Activated T-helper 17 cell treated with anti-CD3 and anti-CD28 coated beads, Interleukin-2, amount 50 U/mL, for 72 hours (primary cell): ENCODE measurements at regions not wholly inside any gene's neighbourhood (a gene's known extent, or its start where the extent isn't known, plus 50 kb on each side); places are given as distances from the start of the nearest gene placed in this dataset.

Experiments
- ATAC-seq: fragments of 150-1000 bp; cut with Tn5 transposase; replicated peaks from 2 replicates; pipeline ENCODE4 v1.10.0; 2021; ENCODE audit warnings: mild to moderate bottlenecking, moderate library complexity
- H3K27ac Mint-ChIP-seq: one replicate; pipeline ENCODE4 v1.8.0; 2022; ENCODE audit warnings: mixed read lengths
- H3K27me3 Mint-ChIP-seq: one replicate; pipeline ENCODE4 v1.8.0; 2022; ENCODE audit warnings: mixed read lengths
- H3K36me3 Mint-ChIP-seq: one replicate; pipeline ENCODE4 v1.8.0; 2022; ENCODE audit warnings: low read depth, mild to moderate bottlenecking, mixed read lengths
- H3K4me1 Mint-ChIP-seq: one replicate; pipeline ENCODE4 v1.8.0; 2022; ENCODE audit warnings: mixed read lengths
- H3K4me3 Mint-ChIP-seq: one replicate; pipeline ENCODE4 v1.8.0; 2022; ENCODE audit warnings: mild to moderate bottlenecking, mixed read lengths
- H3K9me3 Mint-ChIP-seq: one replicate; pipeline ENCODE4 v1.8.0; 2022; ENCODE audit warnings: mixed read lengths

DNA sequence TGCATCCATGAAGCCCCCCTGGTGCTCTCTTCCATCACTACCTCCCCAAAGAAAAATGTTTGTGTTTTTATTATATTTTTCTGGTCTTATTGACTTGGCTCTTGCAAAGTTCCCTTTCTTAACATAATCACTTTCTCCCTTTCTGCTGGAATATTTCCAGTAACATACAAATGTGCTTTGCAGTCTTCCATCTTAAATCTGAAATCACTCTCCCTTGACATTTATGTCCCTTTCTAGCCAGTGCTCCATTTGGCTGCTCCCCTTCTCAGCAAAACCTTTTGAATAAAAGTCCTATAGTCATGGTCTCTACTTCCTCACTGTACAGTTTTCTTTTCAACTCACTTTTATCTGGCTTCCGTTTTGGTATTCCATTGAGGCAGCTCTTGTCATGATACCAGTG, 118.8 kb downstream of the SNAPC1 start:
- no peaks in the 10 kb centered on the region for H3K9me3 Mint-ChIP-seq
- H3K4me1 Mint-ChIP-seq: no peaks in the 10 kb centered on the region
- no peak for ATAC-seq
- peaks cover 42% of the 10 kb centered on the region for H3K27me3 Mint-ChIP-seq
- H3K4me3 Mint-ChIP-seq: no peak overlapping the region
- H3K36me3 Mint-ChIP-seq: no peaks in the 10 kb centered on the region
- no peak overlapping the region for H3K27ac Mint-ChIP-seq

DNA sequence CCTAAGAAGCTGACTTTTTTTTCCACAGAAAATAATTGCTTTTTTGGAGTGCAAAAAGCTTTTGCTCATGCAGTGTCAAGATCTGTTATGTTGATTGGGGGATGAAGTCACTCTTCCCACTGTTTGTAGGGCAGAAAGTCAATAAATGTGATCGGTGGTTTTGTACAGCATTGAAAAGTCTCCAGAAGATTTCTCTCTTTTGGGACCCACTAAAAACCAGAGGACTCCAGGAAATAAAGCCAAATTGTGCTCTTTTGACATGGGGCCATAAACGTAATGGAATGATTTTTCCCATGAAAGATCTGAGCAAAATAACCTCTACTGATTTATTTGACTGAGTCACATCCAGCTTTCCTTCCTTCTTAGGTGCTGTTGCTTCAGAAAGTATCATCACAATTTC, 122.5 kb downstream of the SNAPC1 start:
- no peak for ATAC-seq
- Mint-ChIP-seq H3K36me3 (no peaks in the 10 kb centered on the region), H3K4me3 (no peak overlapping the region), H3K27me3 (peaks cover 31% of the 10 kb centered on the region), H3K4me1 (peaks cover 4% of the 10 kb centered on the region), H3K9me3 (no peaks in the 10 kb centered on the region), H3K27ac (no peak overlapping the region)

DNA sequence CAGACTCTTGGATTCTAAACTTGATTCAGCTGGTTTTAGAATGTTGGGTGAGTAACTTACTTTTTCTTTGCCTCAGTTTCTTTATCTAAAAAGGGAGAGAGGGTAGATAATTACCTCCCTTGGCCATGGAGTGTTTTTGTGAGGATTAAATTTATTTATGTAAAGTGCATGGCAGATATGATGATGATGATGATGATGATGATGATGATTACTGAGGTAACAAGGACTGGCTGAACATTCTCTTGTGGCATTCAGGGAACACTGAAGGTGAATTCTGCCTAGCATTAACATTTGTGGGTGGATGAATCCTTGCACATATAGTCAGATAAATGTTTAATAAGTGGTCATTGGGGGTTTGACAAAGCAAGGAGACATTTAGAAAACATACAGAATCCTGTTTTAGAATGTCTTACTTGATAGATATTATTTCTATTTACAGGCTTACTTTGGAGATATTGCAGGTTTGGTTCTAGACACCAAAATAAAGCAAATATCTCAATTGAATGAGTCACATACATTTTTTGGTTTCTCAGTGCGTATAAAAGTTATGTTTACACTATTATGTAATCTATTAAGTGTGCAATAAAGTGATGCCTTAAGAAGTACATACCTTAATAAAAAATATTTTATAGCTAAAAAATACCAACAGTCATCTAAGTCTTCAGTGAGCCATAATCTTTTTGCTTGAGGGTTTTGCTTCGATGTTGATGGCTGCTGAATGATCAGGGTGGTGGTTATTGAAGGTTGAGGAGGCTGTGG, 123.2 kb downstream of the SNAPC1 start:
- ATAC-seq: no peak
- no peaks in the 10 kb centered on the region for H3K9me3 Mint-ChIP-seq
- no peak overlapping the region for H3K4me3 Mint-ChIP-seq
- no peak overlapping the region for H3K27ac Mint-ChIP-seq
- no peaks in the 10 kb centered on the region for H3K36me3 Mint-ChIP-seq
- H3K27me3 Mint-ChIP-seq: peaks cover 24% of the 10 kb centered on the region
- peaks cover 8% of the 10 kb centered on the region for H3K4me1 Mint-ChIP-seq

GRCh38 chr14:61887628-61888027, 125.4 kb downstream of the SNAPC1 start:
- Mint-ChIP-seq H3K27me3 (peaks cover 18% of the 10 kb centered on the region), H3K9me3 (no peaks in the 10 kb centered on the region), H3K27ac (no peak overlapping the region), H3K4me1 (peaks cover 8% of the 10 kb centered on the region), H3K36me3 (no peaks in the 10 kb centered on the region), H3K4me3 (no peak overlapping the region)
- ATAC-seq: no peak

- Mint-ChIP-seq H3K27ac (peak overlapping the region; percentile 5), H3K27me3 (peaks cover 12% of the 10 kb centered on the region), H3K4me1 (peaks cover 8% of the 10 kb centered on the region), H3K4me3 (peak overlapping the region; percentile 41), H3K9me3 (no peaks in the 10 kb centered on the region), H3K36me3 (no peaks in the 10 kb centered on the region)
- peak; percentile 96 for ATAC-seq
Observed at GRCh38 chr14:61889914-61890351, 127.7 kb downstream of the SNAPC1 start.

- H3K9me3 Mint-ChIP-seq: no peaks in the 10 kb centered on the region
- no peaks in the 10 kb centered on the region for H3K36me3 Mint-ChIP-seq
- no peak for ATAC-seq
- no peak overlapping the region for H3K4me3 Mint-ChIP-seq
- no peak overlapping the region for H3K27ac Mint-ChIP-seq
- H3K4me1 Mint-ChIP-seq: peaks cover 8% of the 10 kb centered on the region
- peaks cover 12% of the 10 kb centered on the region for H3K27me3 Mint-ChIP-seq
Observed at GRCh38 chr14:61891170-61891569, 128.9 kb downstream of the SNAPC1 start.

DNA sequence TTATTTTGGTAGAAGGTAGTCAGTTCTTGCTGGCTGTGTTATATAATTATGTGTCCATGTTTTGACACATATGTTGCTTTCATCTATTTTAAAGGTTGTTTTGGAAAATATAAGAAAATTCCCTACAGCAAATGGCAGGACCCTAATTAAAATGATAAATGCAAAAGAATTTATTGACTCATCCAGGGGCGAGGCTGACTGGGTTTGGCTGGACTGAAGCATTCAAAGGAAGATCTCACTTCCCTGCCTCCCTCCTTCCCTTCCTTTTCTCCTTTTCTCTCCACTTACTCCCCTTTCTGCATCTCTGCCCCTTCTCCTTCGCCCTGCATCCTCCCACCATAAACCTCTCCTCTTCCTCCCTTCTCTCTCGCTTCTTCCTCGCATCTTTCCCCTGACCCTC, 129.6 kb downstream of the SNAPC1 start:
- Mint-ChIP-seq H3K4me1 (peaks cover 8% of the 10 kb centered on the region), H3K27ac (no peak overlapping the region), H3K27me3 (peaks cover 8% of the 10 kb centered on the region), H3K36me3 (no peaks in the 10 kb centered on the region), H3K9me3 (no peaks in the 10 kb centered on the region), H3K4me3 (no peak overlapping the region)
- ATAC-seq: no peak

GRCh38 chr14:61893371-61893940, 131.2 kb downstream of the SNAPC1 start:
- ATAC-seq: no peak
- Mint-ChIP-seq H3K27me3 (peaks cover 12% of the 10 kb centered on the region), H3K4me3 (no peak overlapping the region), H3K4me1 (peaks cover 8% of the 10 kb centered on the region), H3K27ac (no peak overlapping the region), H3K9me3 (no peaks in the 10 kb centered on the region), H3K36me3 (no peaks in the 10 kb centered on the region)

GRCh38 chr14:61894452-61895077, 132.3 kb downstream of the SNAPC1 start:
- Mint-ChIP-seq H3K4me3 (no peak overlapping the region), H3K27me3 (peaks cover 16% of the 10 kb centered on the region), H3K27ac (no peak overlapping the region), H3K4me1 (peaks cover 5% of the 10 kb centered on the region), H3K36me3 (no peaks in the 10 kb centered on the region), H3K9me3 (no peaks in the 10 kb centered on the region)
- ATAC-seq: peak; percentile 36

GRCh38 chr14:61897300-61897699, 135.1 kb downstream of the SNAPC1 start:
- Mint-ChIP-seq H3K4me1 (no peaks in the 10 kb centered on the region), H3K27me3 (peaks cover 12% of the 10 kb centered on the region), H3K27ac (no peak overlapping the region), H3K4me3 (no peak overlapping the region), H3K9me3 (no peaks in the 10 kb centered on the region), H3K36me3 (no peaks in the 10 kb centered on the region)
- no peak for ATAC-seq

DNA sequence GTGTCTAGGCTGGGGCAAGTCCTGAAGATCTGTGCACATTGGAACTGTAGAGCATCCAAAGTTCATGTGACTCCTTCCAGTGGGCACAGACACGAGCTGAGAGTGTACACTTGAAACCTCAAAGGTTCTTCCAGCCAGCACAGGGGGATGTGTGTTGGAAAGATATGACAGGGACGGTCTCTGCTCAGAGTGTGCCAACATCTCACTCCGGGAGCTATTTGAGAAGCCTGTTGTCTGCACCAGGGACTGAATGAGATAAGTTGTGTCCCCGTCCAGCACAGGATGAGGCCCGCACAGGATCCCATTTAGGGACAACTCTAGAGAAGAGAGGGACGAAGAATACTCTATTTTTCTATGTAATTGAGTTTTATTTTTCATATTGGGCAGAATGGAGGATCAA, 136.3 kb downstream of the SNAPC1 start:
- no peak for ATAC-seq
- Mint-ChIP-seq H3K27me3 (peaks cover 10% of the 10 kb centered on the region), H3K36me3 (no peaks in the 10 kb centered on the region), H3K4me1 (no peaks in the 10 kb centered on the region), H3K27ac (no peak overlapping the region), H3K4me3 (no peak overlapping the region), H3K9me3 (no peaks in the 10 kb centered on the region)

DNA sequence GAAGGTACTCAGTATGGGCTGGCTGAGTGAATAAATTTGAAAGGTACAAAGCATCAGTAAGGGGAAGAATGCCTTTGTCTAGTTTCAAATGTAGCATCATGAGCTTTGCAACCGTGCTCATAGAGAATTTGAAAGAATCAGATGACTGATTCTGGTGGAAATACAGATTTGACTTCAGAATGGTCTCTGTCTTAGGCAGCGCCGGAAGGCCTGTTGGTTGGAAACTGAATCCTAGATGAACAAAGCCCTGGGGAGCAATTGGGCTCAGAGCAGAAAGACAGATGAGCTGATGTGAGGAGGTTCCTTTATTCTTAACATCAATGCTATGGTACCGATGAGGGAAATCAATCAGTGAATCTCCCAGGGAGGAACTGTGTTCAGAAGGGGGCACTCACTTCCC, 137.3 kb downstream of the SNAPC1 start:
- H3K27me3 Mint-ChIP-seq: peaks cover 10% of the 10 kb centered on the region
- no peak overlapping the region for H3K27ac Mint-ChIP-seq
- no peak for ATAC-seq
- H3K36me3 Mint-ChIP-seq: no peaks in the 10 kb centered on the region
- no peak overlapping the region for H3K4me3 Mint-ChIP-seq
- H3K9me3 Mint-ChIP-seq: no peaks in the 10 kb centered on the region
- no peaks in the 10 kb centered on the region for H3K4me1 Mint-ChIP-seq

DNA sequence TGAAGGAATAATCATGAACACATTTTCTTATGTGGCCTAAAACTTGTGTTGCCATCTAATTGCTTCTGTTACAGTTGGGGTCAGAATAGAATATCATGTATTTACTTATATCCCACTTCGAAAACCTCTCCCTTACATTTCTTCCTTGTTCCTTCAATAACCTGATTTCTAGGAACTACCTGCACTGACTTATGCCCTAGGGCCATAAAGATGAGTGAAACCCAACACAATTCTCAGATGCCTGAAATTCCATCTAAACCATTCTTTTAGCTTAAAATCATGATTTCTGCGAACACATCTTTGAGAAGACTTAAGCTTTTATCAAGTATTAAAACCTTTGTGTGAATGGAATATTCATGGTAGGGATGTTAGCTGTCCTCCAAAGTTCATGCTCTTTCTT, 142.7 kb downstream of the SNAPC1 start:
- H3K27me3 Mint-ChIP-seq: peaks cover 14% of the 10 kb centered on the region
- H3K4me3 Mint-ChIP-seq: no peak overlapping the region
- H3K4me1 Mint-ChIP-seq: no peaks in the 10 kb centered on the region
- no peak for ATAC-seq
- no peaks in the 10 kb centered on the region for H3K9me3 Mint-ChIP-seq
- no peaks in the 10 kb centered on the region for H3K36me3 Mint-ChIP-seq
- H3K27ac Mint-ChIP-seq: no peak overlapping the region

DNA sequence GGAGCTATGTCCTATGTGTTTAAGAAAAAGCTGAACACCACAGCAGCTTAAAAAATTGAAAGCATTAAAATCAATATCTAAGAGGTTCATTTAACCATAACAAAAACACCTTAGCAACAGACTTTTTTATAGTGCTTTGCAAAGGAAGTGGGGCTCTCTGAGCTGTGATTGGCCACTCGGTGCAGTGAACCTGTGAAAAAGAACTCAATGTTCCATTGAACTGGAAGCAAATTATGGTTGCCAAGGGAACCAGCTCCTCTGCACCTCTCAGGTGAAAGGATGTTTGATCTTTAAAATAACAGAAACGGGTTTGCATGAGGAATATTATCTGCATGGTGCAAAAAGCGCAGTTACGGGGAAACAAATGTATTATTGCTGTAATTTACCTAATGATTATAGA, 149.4 kb downstream of the SNAPC1 start:
- no peak for ATAC-seq
- H3K9me3 Mint-ChIP-seq: no peaks in the 10 kb centered on the region
- no peaks in the 10 kb centered on the region for H3K4me1 Mint-ChIP-seq
- no peaks in the 10 kb centered on the region for H3K36me3 Mint-ChIP-seq
- no peak overlapping the region for H3K4me3 Mint-ChIP-seq
- peaks cover 27% of the 10 kb centered on the region for H3K27me3 Mint-ChIP-seq
- no peak overlapping the region for H3K27ac Mint-ChIP-seq

- ATAC-seq: no peak
- no peak overlapping the region for H3K27ac Mint-ChIP-seq
- no peaks in the 10 kb centered on the region for H3K36me3 Mint-ChIP-seq
- no peak overlapping the region for H3K4me3 Mint-ChIP-seq
- peaks cover 25% of the 10 kb centered on the region for H3K27me3 Mint-ChIP-seq
- no peaks in the 10 kb centered on the region for H3K4me1 Mint-ChIP-seq
- H3K9me3 Mint-ChIP-seq: no peaks in the 10 kb centered on the region
Observed at GRCh38 chr14:61918998-61919397, 156.8 kb downstream of the SNAPC1 start.
